HG02610 (cell line): ENCODE measurements at regions not wholly inside any gene's neighbourhood (a gene's known extent, or its start where the extent isn't known, plus 50 kb on each side); places are given as distances from the start of the nearest gene placed in this dataset.
"Not testable (repeated sequence)": the region's sequence is repeated elsewhere in the genome, so short reads cannot be mapped to it uniquely, and the experiment has no call there.

Experiments
- ATAC-seq: cut with Tn5 transposase; IDR thresholded peaks from one replicate; pipeline ENCODE4 v1.9.1; 2021; ENCODE audit warnings: mild to moderate bottlenecking, moderate library complexity; ENCODE audit not compliant: unreplicated experiment

DNA sequence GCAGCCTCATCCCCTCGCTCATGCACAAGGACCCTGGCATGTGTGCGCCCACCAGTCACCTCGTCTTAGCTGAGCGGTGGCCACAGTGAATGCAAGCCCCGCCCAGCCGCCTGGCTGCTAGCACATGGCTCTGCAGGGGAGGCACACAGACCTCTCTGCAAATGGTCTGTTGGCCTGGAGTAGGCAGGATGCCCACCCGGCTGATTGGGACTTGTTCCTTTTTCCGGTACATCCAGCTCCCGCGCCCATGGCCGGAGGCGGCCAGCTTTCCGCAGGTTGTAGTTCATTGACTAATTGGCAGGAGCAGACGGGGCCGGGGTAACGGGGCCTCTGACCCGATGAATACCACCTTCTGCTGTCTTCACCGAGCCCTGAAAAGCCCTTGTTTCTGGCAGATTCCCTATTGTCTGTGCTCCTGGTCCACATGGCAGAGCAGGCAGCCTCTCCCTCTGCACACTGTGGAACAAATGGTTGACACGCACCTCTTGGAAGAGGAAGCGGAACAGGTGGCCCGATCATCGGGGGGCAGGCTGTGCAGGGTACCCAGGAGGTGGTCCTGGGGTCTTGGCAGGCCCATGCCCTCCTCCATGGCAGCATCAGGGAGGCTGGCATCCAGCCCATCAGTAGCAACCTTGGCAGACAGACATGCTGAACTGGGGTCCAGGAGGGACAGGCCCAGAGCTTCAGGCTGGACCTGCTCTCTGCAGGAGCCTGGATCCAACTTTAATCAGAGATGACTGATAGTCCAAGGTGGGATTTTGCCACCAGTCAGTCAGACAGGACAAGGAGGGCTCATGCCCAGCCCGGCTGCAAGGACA, 1512.0 kb downstream of the BRD1 start:
- no peak for ATAC-seq

GRCh38 chr22:48314073-48314472, 1513.6 kb downstream of the BRD1 start:
- ATAC-seq, result no peak

DNA sequence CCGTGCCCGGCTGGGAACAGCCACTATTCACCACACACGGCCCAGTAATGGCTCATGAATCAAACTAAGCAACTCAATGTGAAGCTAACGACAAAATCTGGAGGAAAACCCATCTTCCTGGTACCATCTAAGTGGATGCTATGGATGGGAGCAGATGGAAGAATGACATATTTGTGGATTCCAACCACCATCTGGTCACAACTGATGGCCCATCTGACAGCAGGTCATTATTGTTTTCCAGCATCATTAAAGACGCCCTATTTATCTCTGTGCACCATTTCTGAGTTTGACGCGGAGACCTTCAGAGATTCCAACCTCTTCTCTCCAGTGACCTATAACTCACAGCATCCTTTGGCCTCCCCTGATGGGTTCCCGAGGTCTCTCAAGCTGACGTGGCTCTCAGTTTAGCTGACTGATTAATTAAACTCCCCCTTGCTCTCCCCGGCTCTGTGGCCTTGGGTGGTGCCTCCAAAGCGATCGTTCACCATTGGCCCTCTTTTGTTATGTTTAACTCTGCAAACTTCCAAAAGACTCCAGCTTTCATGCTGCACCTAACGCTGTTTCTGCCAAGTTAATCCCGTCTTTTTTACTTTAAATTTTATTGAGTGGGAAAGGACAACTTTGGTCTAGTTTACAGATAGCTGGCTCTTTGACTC, 1514.4 kb downstream of the BRD1 start:
- ATAC-seq, result no peak

- no peak for ATAC-seq
Observed at GRCh38 chr22:48310740-48311139, 1516.9 kb downstream of the BRD1 start.

DNA sequence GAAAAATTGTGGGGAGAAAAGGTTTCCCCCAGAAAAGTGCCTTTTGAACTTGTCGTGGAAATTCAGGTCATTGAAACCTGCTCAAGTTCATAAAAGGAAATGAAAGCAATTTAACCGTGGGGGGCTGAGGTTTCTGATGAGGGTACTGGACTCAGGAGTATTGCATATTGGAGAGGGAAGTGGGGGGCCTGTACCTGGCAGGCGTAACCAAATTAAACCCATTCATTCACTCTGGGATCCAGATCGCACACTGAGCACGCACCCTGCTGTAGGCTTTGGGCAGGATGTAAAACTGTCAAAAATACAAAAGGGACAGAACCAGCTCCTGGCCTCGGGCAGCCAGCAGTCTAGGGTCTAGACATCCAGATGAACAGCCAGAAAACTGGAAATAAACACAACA, 1517.4 kb downstream of the BRD1 start:
- ATAC-seq, result no peak

DNA sequence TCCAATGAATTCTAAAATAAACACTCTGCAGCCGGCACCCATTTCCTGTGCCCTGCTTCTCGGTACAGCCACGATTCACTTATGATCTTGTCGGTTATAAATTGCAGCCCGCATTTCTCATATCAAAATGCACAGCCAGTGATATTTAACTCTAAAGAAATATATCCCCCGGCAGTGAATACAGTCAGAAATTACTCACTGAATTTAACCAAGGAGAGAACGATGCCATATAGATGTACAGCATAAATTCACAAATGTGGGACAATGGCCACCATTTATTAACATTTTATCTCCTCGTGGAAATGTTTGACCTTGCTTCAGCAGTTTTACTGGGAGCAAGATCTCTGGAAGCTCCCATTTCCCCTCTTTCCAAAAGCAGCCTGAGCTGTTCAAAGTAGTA, 1517.8 kb downstream of the BRD1 start:
- no peak for ATAC-seq

GRCh38 chr22:48309115-48309705, 1518.5 kb downstream of the BRD1 start:
- no peak for ATAC-seq

DNA sequence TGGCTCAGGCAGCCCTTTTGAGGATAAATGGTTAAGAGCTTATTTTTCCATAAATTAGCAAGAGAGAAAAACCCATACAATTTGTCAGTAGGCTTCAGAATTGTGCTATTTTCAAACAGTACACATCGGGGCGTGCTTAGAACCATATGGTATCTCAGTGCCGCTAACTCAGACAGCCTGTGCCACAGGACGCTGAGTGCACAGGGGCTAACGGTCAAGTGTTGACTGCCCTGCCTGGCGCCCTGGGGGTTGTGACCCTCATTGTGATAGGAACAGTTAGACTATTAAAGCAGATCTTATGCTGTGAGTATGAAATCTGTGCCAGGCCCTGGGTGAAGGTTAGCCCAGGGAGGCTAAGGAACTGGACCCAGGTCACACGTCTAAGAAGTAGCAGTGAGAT, 1519.7 kb downstream of the BRD1 start:
- no peak for ATAC-seq

GRCh38 chr22:48306785-48307510, 1520.7 kb downstream of the BRD1 start:
- no peak for ATAC-seq

DNA sequence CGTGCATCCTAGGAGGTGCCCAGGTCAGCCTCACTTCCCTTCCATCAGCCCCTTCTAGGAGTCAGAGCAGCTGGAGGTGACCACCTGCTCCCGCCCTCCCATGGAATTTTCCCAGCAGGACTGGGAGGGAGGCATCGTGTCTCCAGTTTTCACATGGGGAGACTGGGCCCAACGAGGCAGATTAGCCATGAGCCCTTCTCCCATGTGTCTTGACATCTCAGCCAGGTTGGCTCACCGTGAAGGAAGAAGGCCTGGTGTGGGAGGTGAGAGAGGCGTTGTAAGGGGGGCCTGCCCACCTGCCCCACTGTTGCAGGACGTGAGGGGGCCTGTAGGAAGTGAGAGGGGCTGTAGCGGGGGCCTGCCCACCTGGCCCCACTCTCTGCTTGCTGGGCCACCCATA, 1521.4 kb downstream of the BRD1 start:
- ATAC-seq, result no peak

DNA sequence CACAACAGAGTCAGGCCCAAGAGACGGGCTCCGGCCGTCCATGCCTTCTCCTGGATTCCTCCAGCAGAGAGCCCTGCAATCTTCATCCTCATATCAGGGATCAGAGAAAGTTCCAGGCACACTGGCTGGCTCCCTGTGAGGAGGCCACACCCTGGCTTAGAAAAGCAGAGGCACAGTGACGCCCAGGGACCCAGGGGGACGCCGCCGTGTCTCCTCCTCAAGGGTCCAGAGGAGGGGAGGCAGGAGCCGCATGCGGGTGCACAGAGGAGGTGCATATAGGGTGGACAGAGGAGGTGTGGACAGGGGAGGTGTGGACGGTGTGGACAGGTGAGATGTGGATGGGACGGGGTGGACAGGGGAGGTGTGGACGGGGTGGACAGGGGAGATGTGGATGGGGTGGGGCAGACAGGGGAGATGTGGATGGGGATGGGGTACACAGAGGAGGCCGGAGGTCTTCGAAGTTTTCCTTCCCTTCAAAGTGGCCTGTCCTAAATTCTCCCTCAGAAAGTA, 1521.9 kb downstream of the BRD1 start:
- no peak for ATAC-seq

DNA sequence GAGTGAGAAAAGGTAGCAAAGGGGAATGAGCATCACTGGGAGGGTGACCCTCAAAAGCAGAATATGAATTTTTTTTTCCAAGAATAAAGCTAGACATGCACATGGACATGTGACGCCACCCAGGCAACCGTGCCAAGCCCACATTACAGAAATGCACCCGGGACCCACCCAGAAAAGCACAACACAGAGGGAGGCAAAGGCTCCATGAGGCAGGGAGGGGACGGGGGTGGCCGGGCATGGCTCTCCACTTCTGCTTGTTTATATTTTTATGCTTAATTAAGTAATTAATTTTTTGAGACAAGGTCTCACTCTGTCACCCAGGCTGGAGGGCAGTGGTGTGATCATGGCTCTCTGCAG, 1524.3 kb downstream of the BRD1 start:
- ATAC-seq, result no peak

GRCh38 chr22:48302657-48303368, 1524.9 kb downstream of the BRD1 start:
- ATAC-seq, result no peak

DNA sequence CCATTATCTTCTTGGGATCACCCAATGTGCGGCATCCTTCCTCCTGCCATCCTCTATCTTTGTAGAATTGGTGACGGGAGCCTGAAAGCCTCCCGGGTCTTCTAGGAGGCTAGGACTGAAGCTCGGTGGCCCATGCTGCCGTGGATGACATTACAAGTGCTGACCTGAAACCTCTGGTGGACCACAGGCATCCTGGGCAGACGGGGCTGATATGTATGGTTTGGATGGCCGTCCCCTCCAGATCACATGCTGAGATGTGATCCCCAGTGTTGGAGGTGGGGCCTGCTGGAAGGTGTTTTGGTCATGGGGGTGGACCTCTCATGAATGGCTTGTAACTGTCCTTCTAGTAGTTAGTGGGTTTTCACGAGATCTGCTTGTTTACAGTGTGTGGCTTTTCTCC, 1525.8 kb downstream of the BRD1 start:
- no peak for ATAC-seq

- ATAC-seq, result no peak
Observed at GRCh38 chr22:48301421-48301820, 1526.3 kb downstream of the BRD1 start.

- ATAC-seq, result no peak
Observed at GRCh38 chr22:48300877-48301276, 1526.8 kb downstream of the BRD1 start.

- ATAC-seq, result no peak
Observed at GRCh38 chr22:48299801-48300200, 1527.9 kb downstream of the BRD1 start.

- no peak for ATAC-seq
Observed at GRCh38 chr22:48299124-48299523, 1528.5 kb downstream of the BRD1 start.

GRCh38 chr22:48297296-48297695, 1530.4 kb downstream of the BRD1 start:
- no peak for ATAC-seq

GRCh38 chr22:48289954-48290353, 1527.5 kb downstream of the TBC1D22A start:
- not testable (repeated sequence) for ATAC-seq
